ENCODE measurements at regions not wholly inside any gene's neighbourhood (a gene's known extent, or its start where the extent isn't known, plus 50 kb on each side); places are given as distances from the start of the nearest gene placed in this dataset.

GRCh38 chr14:100400115-100400514 is 77.0 kb downstream of the SLC25A47 start:
- TF ChIP-seq CTCF (IDR thresholded peaks at IDR 0.05; ENCODE audit: low read depth, low read length) (no peak), EZH2phosphoT487 (IDR thresholded peaks at IDR 0.05; ENCODE audit: low read depth) (no peak)

Data from OCI-LY3 (cell line).